ENCODE measurements at regions not wholly inside any gene's neighbourhood (a gene's known extent, or its start where the extent isn't known, plus 50 kb on each side); places are given as distances from the start of the nearest gene placed in this dataset.

DNA sequence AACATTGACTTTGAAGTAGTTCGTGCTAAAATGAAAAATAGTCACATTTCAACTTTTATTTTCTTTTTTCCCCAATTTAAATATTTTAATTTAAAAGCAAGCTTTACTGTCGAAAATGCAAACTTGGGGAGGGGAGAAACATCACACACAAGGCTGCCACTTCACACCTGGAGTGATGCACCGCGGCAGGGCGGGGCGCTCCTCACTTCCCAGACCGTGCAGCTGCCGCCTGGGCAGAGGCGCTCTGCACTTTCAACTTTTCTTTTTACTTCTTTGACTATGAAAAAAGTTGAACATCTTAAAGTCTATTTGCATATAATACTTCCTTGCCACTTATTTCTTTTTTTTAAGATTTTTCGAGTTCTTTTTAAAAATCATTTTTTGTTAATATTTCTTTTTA lies 993.3 kb upstream of the GJE1 start:
- no peak for TF ChIP-seq EZH2 (IDR thresholded peaks at IDR 0.05; ENCODE audit: insufficient read depth, poor library complexity, severe bottlenecking)
- no peak for TF ChIP-seq EZH2phosphoT487 (IDR thresholded peaks at IDR 0.05; ENCODE audit: insufficient read depth, low read depth)

All from GM23248 (cell line).